ENCODE measurements at regions not wholly inside any gene's neighbourhood (a gene's known extent, or its start where the extent isn't known, plus 50 kb on each side); places are given as distances from the start of the nearest gene placed in this dataset.

DNA sequence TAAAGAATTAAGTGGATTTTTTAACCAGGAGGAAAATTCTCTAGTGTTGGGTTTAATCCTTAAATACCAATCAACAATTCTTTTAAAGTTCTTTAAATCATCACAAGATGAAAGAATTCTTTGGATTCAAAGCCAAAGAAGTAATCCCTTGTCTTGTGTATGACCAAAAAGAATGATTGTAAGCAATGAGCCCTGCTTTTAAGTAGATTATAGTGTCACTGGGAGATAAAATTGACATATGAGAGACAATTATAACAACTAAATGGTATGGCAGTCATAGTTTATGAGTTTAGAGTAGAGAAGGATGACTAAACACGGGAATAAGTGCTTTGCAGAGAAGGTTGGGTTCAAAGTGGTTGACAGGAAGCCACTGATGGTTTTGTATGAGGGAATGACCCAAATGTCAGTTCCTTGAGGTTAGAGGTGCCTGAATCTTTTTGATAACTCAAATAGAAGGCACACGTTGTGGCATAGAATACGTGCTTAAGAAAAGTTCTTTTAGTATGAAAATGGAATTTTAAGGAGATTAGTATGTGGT is 199.6 kb upstream of the TCF4 start:
- Histone ChIP-seq H3K23ac (ENCODE audit: insufficient read length) (no peak overlapping the region), H2AK5ac (ENCODE audit: low read depth, low read length) (no peak overlapping the region), H2AFZ (ENCODE audit: low read length) (no peak overlapping the region), H3K4me2 (ENCODE audit: insufficient read depth in 1 of 2, low read depth in 2 of 2, low read length in 2 of 2) (no peak overlapping the region), H3K4ac (replicated peaks; ENCODE audit: insufficient read length, low read depth, low read length) (no peak overlapping the region), H3K23me2 (ENCODE audit: low read depth, low read length) (no peaks in the 10 kb centered on the region), H3K36me3 (ENCODE audit: control insufficient read depth in 2 of 4, insufficient read depth in 4 of 4, low read length in 3 of 4) (peaks cover 0 to 6% (median 0%) of the 10 kb centered on the region in 4 experiments; a peak in 1 of 8 replicates), H4K91ac (replicated peaks; ENCODE audit: insufficient read length, low read length) (no peak overlapping the region), H2BK120ac (replicated peaks; ENCODE audit: low read depth, low read length) (no peak overlapping the region), H2BK5ac (ENCODE audit: low read depth, low read length) (no peak overlapping the region), H3K79me2 (ENCODE audit: control insufficient read depth in 1 of 2, insufficient read depth in 2 of 2, low read length in 2 of 2) (no peaks in the 10 kb centered on the region), H4K5ac (ENCODE audit: insufficient read length, low read depth, low read length) (no peak overlapping the region), H3K27me3 (replicated peaks in 1 of 4; ENCODE audit: control insufficient read depth in 3 of 4, extremely low read depth in 1 of 4, insufficient read depth in 3 of 4, low read length in 3 of 4) (no peaks in the 10 kb centered on the region), H2BK12ac (ENCODE audit: low read depth, low read length) (no peak overlapping the region), H3K27ac (ENCODE audit: low read depth, low read length) (no peak overlapping the region), H3K56ac (replicated peaks; ENCODE audit: insufficient read length, low read depth, low read length) (no peak overlapping the region), H4K8ac (ENCODE audit: extremely low read depth, insufficient read depth, low read length) (no peak overlapping the region), H3K9ac (replicated peaks in 1 of 4; ENCODE audit: extremely low read depth in 1 of 4, low read depth in 3 of 4, low read length in 3 of 4) (no peak overlapping the region), H3K4me1 (replicated peaks in 1 of 4; ENCODE audit: control insufficient read depth in 3 of 4, insufficient read depth in 4 of 4, low read length in 3 of 4) (no peaks in the 10 kb centered on the region), H3K4me3 (ENCODE audit: extremely low read depth in 1 of 4, insufficient read depth in 2 of 4, low read depth in 3 of 4, low read length in 4 of 4) (no peak overlapping the region), H3K79me1 (ENCODE audit: low read depth, low read length) (no peaks in the 10 kb centered on the region), H2BK20ac (ENCODE audit: low read length) (no peak overlapping the region), H3K14ac (ENCODE audit: insufficient read length) (no peak overlapping the region), H2BK15ac (ENCODE audit: low read length) (no peak overlapping the region), H4K20me1 (replicated peaks in 1 of 2; ENCODE audit: control insufficient read depth in 1 of 2, insufficient read depth in 2 of 2, low read length in 2 of 2) (no peaks in the 10 kb centered on the region), H3K9me3 (ENCODE audit: insufficient read depth in 2 of 2, low read depth in 1 of 2, low read length in 1 of 2) (no peaks in the 10 kb centered on the region), H3K18ac (ENCODE audit: extremely low read depth, low read length) (no peak overlapping the region)
- DNase-seq (ENCODE audit: low read depth in 1 of 2, low spot score in 2 of 2) (no peak), FAIRE-seq (no peak)
- ChIA-PET POLR2A (ENCODE audit: partially characterized antibody) (no interaction called here), CTCF (ENCODE audit: partially characterized antibody) (no interaction called here)
- TF ChIP-seq EZH2 (IDR thresholded peaks at IDR 0.05; ENCODE audit: low read depth, low read length, severe bottlenecking) (no peak), JUND (IDR thresholded peaks at IDR 0.05; ENCODE audit: low read length) (no peak), YY1 (IDR thresholded peaks at IDR 0.05; ENCODE audit: low read depth, low read length) (no peak)
- TF ChIP-seq, protein P1, sequence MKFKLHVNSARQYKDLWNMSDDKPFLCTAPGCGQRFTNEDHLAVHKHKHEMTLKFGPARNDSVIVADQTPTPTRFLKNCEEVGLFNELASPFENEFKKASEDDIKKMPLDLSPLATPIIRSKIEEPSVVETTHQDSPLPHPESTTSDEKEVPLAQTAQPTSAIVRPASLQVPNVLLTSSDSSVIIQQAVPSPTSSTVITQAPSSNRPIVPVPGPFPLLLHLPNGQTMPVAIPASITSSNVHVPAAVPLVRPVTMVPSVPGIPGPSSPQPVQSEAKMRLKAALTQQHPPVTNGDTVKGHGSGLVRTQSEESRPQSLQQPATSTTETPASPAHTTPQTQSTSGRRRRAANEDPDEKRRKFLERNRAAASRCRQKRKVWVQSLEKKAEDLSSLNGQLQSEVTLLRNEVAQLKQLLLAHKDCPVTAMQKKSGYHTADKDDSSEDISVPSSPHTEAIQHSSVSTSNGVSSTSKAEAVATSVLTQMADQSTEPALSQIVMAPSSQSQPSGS (IDR thresholded peaks at IDR 0.05; ENCODE audit: low read length), result no peak
- 94% methylated on average over 3 of the region's 3 CpGs; no CpG with 5 or more reads in 1 of the 2 experiments for WGBS, 2 experiments (ENCODE audit: extremely low coverage in 1 of 2, insufficient coverage in 1 of 2, insufficient read length in 1 of 2, insufficient replicate concordance in 2 of 2, low coverage in 1 of 2, low lambda C conversion rate in 2 of 2, missing lambda C conversion rate in 1 of 2)

Data from H1 (cell line).